ENCODE measurements at regions not wholly inside any gene's neighbourhood (a gene's known extent, or its start where the extent isn't known, plus 50 kb on each side); places are given as distances from the start of the nearest gene placed in this dataset.

DNA sequence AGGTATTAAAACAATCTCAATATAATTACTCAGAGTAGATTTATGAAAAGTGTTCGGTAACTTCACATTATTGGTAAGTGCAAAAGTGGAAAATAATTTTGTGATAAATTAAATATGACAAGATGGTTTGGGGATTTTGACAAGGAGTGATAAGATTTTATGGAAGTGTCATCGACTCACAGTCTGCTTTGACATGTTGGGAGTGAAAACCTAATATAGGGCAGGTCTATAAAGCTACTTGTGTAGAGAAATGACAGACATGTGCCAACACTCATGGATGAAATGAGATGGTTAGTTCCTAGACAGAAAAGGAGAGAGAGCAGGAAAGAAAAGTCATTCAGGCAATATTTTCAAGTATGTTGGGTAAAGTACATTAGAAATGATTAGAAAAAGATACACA lies 456.8 kb downstream of the TRAM1L1 start:
- no peak for TF ChIP-seq FOXP2 (optimal IDR thresholded peaks at IDR 0.05; ENCODE audit: borderline replicate concordance, extremely low read depth, extremely low read length, insufficient read depth)
- no peak for TF ChIP-seq SIN3A (IDR thresholded peaks at IDR 0.05; ENCODE audit: borderline replicate concordance, insufficient read depth, low read length)
- TF ChIP-seq, protein P1, sequence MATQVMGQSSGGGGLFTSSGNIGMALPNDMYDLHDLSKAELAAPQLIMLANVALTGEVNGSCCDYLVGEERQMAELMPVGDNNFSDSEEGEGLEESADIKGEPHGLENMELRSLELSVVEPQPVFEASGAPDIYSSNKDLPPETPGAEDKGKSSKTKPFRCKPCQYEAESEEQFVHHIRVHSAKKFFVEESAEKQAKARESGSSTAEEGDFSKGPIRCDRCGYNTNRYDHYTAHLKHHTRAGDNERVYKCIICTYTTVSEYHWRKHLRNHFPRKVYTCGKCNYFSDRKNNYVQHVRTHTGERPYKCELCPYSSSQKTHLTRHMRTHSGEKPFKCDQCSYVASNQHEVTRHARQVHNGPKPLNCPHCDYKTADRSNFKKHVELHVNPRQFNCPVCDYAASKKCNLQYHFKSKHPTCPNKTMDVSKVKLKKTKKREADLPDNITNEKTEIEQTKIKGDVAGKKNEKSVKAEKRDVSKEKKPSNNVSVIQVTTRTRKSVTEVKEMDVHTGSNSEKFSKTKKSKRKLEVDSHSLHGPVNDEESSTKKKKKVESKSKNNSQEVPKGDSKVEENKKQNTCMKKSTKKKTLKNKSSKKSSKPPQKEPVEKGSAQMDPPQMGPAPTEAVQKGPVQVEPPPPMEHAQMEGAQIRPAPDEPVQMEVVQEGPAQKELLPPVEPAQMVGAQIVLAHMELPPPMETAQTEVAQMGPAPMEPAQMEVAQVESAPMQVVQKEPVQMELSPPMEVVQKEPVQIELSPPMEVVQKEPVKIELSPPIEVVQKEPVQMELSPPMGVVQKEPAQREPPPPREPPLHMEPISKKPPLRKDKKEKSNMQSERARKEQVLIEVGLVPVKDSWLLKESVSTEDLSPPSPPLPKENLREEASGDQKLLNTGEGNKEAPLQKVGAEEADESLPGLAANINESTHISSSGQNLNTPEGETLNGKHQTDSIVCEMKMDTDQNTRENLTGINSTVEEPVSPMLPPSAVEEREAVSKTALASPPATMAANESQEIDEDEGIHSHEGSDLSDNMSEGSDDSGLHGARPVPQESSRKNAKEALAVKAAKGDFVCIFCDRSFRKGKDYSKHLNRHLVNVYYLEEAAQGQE (IDR thresholded peaks at IDR 0.05; ENCODE audit: insufficient read depth in 1 of 2, low read depth in 2 of 2, low read length in 2 of 2), result no peak
- no peak for TF ChIP-seq POLR2AphosphoS5 (IDR thresholded peaks at IDR 0.05; ENCODE audit: low read depth, low read length)
- TF ChIP-seq TAF1 (IDR thresholded peaks at IDR 0.05; ENCODE audit: borderline replicate concordance, insufficient read depth, low read length), result no peak

DNA sequence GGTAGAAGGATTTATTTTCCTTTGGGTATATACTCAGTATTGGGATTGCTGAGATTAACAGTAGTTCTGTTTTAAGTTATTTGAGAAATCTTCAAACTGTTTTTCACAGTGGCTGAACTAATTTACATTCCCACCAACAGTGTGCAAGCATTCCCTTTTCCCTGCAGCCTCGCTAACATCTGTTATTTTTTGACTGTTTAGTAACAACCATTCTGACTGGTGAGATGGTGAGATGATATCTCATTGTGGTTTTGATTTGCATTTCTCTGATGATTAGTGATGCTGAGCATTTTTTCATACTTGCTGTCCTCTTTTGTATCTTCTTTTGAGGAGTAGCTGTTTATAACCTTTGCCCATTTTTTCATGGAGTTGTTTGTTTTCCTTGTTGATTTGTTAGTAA lies 457.8 kb downstream of the TRAM1L1 start:
- TF ChIP-seq SIN3A (IDR thresholded peaks at IDR 0.05; ENCODE audit: borderline replicate concordance, insufficient read depth, low read length) (no peak), TAF1 (IDR thresholded peaks at IDR 0.05; ENCODE audit: borderline replicate concordance, insufficient read depth, low read length) (no peak), POLR2AphosphoS5 (IDR thresholded peaks at IDR 0.05; ENCODE audit: low read depth, low read length) (no peak), FOXP2 (optimal IDR thresholded peaks at IDR 0.05; ENCODE audit: borderline replicate concordance, extremely low read depth, extremely low read length, insufficient read depth) (no peak)
- TF ChIP-seq, protein P1 (IDR thresholded peaks at IDR 0.05; ENCODE audit: insufficient read depth in 1 of 2, low read depth in 2 of 2, low read length in 2 of 2), result no peak

DNA sequence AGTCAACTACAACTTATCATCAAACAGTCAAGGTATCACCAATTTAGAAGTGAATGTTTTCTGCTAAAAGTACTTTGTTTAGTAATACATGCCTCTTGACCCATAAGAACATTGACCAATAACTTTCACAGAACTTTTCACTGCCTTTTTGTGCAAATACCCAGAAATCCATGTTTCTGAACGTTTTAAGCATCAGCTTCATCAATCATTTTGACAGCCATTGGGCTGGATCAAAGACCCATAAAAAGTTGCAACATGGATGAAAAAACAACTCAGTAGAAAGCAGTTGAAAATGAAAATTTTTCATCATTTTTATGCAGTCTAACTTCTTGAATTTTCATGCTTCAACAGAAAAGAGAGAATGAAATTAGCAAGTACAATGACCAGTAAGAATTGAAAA lies 466.7 kb downstream of the TRAM1L1 start:
- TF ChIP-seq POLR2AphosphoS5 (IDR thresholded peaks at IDR 0.05; ENCODE audit: low read depth, low read length) (no peak), SIN3A (IDR thresholded peaks at IDR 0.05; ENCODE audit: borderline replicate concordance, insufficient read depth, low read length) (no peak), FOXP2 (optimal IDR thresholded peaks at IDR 0.05; ENCODE audit: borderline replicate concordance, extremely low read depth, extremely low read length, insufficient read depth) (no peak), TAF1 (IDR thresholded peaks at IDR 0.05; ENCODE audit: borderline replicate concordance, insufficient read depth, low read length) (no peak)
- TF ChIP-seq, protein P1 (IDR thresholded peaks at IDR 0.05; ENCODE audit: insufficient read depth in 1 of 2, low read depth in 2 of 2, low read length in 2 of 2), result no peak

DNA sequence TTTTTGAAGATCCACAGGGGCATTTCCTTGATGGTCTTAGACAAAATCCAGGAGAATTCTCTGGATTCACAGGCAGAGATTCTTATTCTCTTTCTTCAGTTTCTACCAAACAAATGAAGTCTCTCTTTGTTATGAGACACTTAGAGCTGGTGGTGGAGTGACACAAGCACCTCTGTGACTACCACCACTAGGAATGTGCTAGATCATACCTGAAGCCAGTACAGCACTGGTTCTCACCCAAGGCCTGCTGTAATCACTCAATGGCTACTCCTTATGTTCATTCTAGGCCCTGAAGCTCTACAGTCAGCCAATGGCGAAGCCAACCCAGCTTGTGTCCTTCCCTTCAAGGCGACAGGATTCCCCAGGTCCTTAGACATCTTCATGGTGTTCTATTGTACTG lies 482.3 kb downstream of the TRAM1L1 start:
- no peak for TF ChIP-seq SIN3A (IDR thresholded peaks at IDR 0.05; ENCODE audit: borderline replicate concordance, insufficient read depth, low read length)
- TF ChIP-seq FOXP2 (optimal IDR thresholded peaks at IDR 0.05; ENCODE audit: borderline replicate concordance, extremely low read depth, extremely low read length, insufficient read depth), result no peak

DNA sequence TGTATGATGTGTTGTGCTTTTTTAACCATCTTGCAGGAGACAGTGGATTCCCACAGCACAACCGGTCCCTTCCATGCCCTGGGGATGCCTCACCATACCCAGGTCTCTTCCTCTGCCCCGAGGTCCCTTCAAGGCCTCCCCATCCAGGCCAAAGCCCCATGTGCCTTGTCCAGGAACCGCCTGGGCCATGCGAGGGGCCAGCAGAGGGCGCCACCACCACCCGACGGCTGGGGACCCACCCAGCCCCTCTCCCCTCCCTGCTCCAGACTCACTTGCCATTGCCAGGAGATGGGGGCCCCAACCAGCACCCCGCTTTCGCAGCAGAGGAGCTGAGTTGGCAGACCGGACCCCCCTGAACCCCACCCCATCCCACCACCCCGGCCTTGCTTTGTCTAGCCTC lies 485.5 kb downstream of the TRAM1L1 start:
- TF ChIP-seq TAF1 (IDR thresholded peaks at IDR 0.05; ENCODE audit: borderline replicate concordance, insufficient read depth, low read length), result no peak
- no peak for TF ChIP-seq SIN3A (IDR thresholded peaks at IDR 0.05; ENCODE audit: borderline replicate concordance, insufficient read depth, low read length)
- no peak for TF ChIP-seq POLR2AphosphoS5 (IDR thresholded peaks at IDR 0.05; ENCODE audit: low read depth, low read length)
- TF ChIP-seq FOXP2 (optimal IDR thresholded peaks at IDR 0.05; ENCODE audit: borderline replicate concordance, extremely low read depth, extremely low read length, insufficient read depth), result no peak
- TF ChIP-seq, protein P1 (IDR thresholded peaks at IDR 0.05; ENCODE audit: insufficient read depth in 1 of 2, low read depth in 2 of 2, low read length in 2 of 2), result no peak

All from PFSK-1 (cell line).